ENCODE measurements at regions not wholly inside any gene's neighbourhood (a gene's known extent, or its start where the extent isn't known, plus 50 kb on each side); places are given as distances from the start of the nearest gene placed in this dataset.

GRCh38 chr6:105728995-105729394 lies 326.1 kb upstream of the PREP start:
- H3K9me3 ChIP-seq (ENCODE audit: insufficient read depth, low read length), result no peaks in the 10 kb centered on the region
- H3K9ac ChIP-seq (ENCODE audit: low read length), result no peak overlapping the region
- no peaks in the 10 kb centered on the region for H3F3A ChIP-seq (ENCODE audit: insufficient read depth)
- no peaks in the 10 kb centered on the region for H3K36me3 ChIP-seq (ENCODE audit: low read length)
- H2AFZ ChIP-seq (ENCODE audit: low read depth, low read length, severe bottlenecking), result no peak overlapping the region
- no peaks in the 10 kb centered on the region for H3K27me3 ChIP-seq (ENCODE audit: low read length)
- no peaks in the 10 kb centered on the region for H3K9me2 ChIP-seq (replicated peaks; ENCODE audit: insufficient read depth, low read length)
- H3K4me3 ChIP-seq (ENCODE audit: insufficient read depth, low read length, poor library complexity, severe bottlenecking), result no peak overlapping the region
- H3K79me2 ChIP-seq (ENCODE audit: insufficient read depth, low read length), result no peaks in the 10 kb centered on the region
- H3K4me2 ChIP-seq (ENCODE audit: low read depth, low read length, poor library complexity, severe bottlenecking), result no peak overlapping the region
- no peak overlapping the region for H3K27ac ChIP-seq (ENCODE audit: low read depth, low read length)
- TF ChIP-seq CTCF (IDR thresholded peaks at IDR 0.05; ENCODE audit: insufficient read depth, low read length, poor library complexity, severe bottlenecking), result no peak
- TF ChIP-seq EZH2phosphoT487 (conservative IDR thresholded peaks at IDR 0.05; ENCODE audit: low read length), result no peak
- H4K20me1 ChIP-seq (ENCODE audit: low read depth, low read length), result no peaks in the 10 kb centered on the region

- no peaks in the 10 kb centered on the region for H3K79me2 ChIP-seq (ENCODE audit: insufficient read depth, low read length)
- H3K9me3 ChIP-seq (ENCODE audit: insufficient read depth, low read length), result no peaks in the 10 kb centered on the region
- no peaks in the 10 kb centered on the region for H3K36me3 ChIP-seq (ENCODE audit: low read length)
- no peak overlapping the region for H3K9ac ChIP-seq (ENCODE audit: low read length)
- H3K27ac ChIP-seq (ENCODE audit: low read depth, low read length), result no peak overlapping the region
- H3K27me3 ChIP-seq (ENCODE audit: low read length), result no peaks in the 10 kb centered on the region
- H3F3A ChIP-seq (ENCODE audit: insufficient read depth), result no peaks in the 10 kb centered on the region
- H3K9me2 ChIP-seq (replicated peaks; ENCODE audit: insufficient read depth, low read length), result no peaks in the 10 kb centered on the region
- TF ChIP-seq EZH2phosphoT487 (conservative IDR thresholded peaks at IDR 0.05; ENCODE audit: low read length), result no peak
- no peak for TF ChIP-seq CTCF (IDR thresholded peaks at IDR 0.05; ENCODE audit: insufficient read depth, low read length, poor library complexity, severe bottlenecking)
- H4K20me1 ChIP-seq (ENCODE audit: low read depth, low read length), result no peaks in the 10 kb centered on the region
- H3K4me2 ChIP-seq (ENCODE audit: low read depth, low read length, poor library complexity, severe bottlenecking), result no peak overlapping the region
- no peak overlapping the region for H3K4me3 ChIP-seq (ENCODE audit: insufficient read depth, low read length, poor library complexity, severe bottlenecking)
- H2AFZ ChIP-seq (ENCODE audit: low read depth, low read length, severe bottlenecking), result no peak overlapping the region
Observed at GRCh38 chr6:105726902-105727655, 324.2 kb upstream of the PREP start.

GRCh38 chr6:105714846-105715245 lies 312.0 kb upstream of the PREP start:
- H3K4me3 ChIP-seq (ENCODE audit: insufficient read depth, low read length, poor library complexity, severe bottlenecking), result no peak overlapping the region
- H3K36me3 ChIP-seq (ENCODE audit: low read length), result peaks cover 3% of the 10 kb centered on the region; the same call in 1 of the 2 replicates
- TF ChIP-seq EZH2phosphoT487 (conservative IDR thresholded peaks at IDR 0.05; ENCODE audit: low read length), result no peak
- TF ChIP-seq CTCF (IDR thresholded peaks at IDR 0.05; ENCODE audit: insufficient read depth, low read length, poor library complexity, severe bottlenecking), result no peak
- no peak overlapping the region for H3K4me2 ChIP-seq (ENCODE audit: low read depth, low read length, poor library complexity, severe bottlenecking)
- H3K9ac ChIP-seq (ENCODE audit: low read length), result no peak overlapping the region
- no peaks in the 10 kb centered on the region for H3K9me3 ChIP-seq (ENCODE audit: insufficient read depth, low read length)
- no peaks in the 10 kb centered on the region for H3K79me2 ChIP-seq (ENCODE audit: insufficient read depth, low read length)
- no peaks in the 10 kb centered on the region for H3F3A ChIP-seq (ENCODE audit: insufficient read depth)
- H3K27me3 ChIP-seq (ENCODE audit: low read length), result no peaks in the 10 kb centered on the region
- no peak overlapping the region for H3K27ac ChIP-seq (ENCODE audit: low read depth, low read length)
- H2AFZ ChIP-seq (ENCODE audit: low read depth, low read length, severe bottlenecking), result no peak overlapping the region
- H3K9me2 ChIP-seq (replicated peaks; ENCODE audit: insufficient read depth, low read length), result no peaks in the 10 kb centered on the region
- H4K20me1 ChIP-seq (ENCODE audit: low read depth, low read length), result no peaks in the 10 kb centered on the region
